ENCODE measurements at regions not wholly inside any gene's neighbourhood (a gene's known extent, or its start where the extent isn't known, plus 50 kb on each side); places are given as distances from the start of the nearest gene placed in this dataset.

- no peak for TF ChIP-seq CTCF (conservative IDR thresholded peaks at IDR 0.05 in 1 of 2, IDR thresholded peaks at IDR 0.05 in 1 of 2; ENCODE audit: low read depth in 1 of 2, low read length in 2 of 2)
- no peak for TF ChIP-seq EZH2 (IDR thresholded peaks at IDR 0.05; ENCODE audit: low read length, missing control alignments)
These were observed 510.3 kb upstream of the LINC00305 start for GRCh38 chr18:64659196-64659595.

All from fibroblast of lung (primary cell).